ENCODE measurements at regions not wholly inside any gene's neighbourhood (a gene's known extent, or its start where the extent isn't known, plus 50 kb on each side); places are given as distances from the start of the nearest gene placed in this dataset.
A peak's percentile ranks its signal among the peaks of the same experiment; 100 is the strongest.

GRCh38 chr19:31992750-31993149, 352.7 kb upstream of the ZNF507 start:
- DNase-seq: no peak

DNA sequence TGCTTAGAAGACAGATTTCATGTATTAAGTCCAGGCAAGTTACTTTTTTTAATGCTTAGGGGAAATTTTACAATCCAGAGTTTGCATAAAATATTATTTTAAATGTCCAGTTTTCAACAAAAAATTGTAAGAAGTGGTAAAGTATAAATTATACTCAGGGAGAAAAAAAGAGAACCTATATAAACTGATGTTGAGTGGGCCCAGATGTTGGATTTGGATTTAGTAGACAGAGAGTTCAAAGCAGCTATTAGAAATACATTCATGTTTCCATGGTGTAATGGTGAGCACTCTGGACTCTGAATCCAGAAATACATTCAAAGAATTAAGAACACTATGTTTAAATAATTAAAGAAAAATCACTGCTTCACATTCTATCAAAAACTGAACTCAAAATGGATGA, 349.9 kb upstream of the ZNF507 start:
- no peak for DNase-seq

GRCh38 chr19:32010071-32010470, 335.3 kb upstream of the ZNF507 start:
- DNase-seq: no peak

- DNase-seq: no peak
Observed at GRCh38 chr19:32012206-32012605, 333.2 kb upstream of the ZNF507 start.

GRCh38 chr19:32012886-32013631, 332.4 kb upstream of the ZNF507 start:
- no peak for DNase-seq

DNA sequence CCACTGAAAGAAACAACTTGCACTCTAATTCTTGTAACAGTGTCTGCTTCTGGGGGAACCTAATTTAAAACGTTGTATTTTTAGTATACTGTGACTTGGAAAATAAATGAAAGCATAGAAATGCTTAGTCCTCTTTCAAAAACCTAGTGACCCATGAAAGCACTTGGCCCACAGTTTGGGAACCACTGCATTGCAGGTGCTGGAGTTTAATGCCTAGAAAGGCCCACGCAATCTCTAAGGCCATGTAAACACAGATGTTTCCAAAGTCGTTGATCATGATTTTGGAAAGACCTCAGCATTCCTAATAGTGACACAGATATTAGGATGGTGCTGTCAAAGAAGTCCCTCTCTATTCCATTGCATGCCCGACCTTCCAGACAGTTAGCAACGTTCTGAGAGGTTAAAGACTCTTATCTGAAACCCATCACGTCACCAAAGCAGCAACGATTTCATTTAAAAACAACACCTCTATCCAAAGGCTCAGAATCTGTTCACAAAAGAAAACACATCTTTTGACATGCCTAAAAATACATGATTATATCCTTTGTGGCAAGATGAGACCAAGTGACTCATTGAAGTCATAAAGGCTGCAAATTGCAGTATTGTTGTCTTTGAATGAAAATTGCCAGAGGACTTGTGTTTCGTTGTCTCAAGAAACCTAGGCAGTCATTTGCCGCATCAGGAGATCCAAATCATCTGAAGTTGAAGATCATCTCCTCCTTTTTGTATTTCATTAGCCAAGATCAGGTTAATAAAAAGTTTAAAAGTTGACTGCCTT, 328.0 kb upstream of the ZNF507 start:
- no peak for DNase-seq

DNA sequence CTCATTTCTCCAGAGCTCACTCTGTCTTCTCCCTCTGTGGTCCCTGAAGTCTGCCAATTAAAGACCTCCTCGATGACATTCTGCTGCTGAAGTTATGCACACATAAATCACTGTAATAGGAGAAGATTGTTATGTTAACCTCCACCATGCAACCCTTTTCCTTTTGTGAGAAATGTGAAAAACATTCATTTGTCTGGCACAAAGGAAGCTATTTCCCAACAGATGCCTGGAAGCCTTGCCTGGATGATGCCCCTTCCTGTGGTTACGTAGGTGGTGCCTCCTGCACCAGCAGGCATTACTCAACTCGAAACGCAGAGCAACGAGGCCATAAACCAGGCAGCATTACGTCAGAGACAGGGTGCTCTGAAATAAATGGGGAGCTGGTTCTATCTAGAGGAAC, 327.4 kb upstream of the ZNF507 start:
- DNase-seq: peak in 1 of 2 donors; percentile 13

DNA sequence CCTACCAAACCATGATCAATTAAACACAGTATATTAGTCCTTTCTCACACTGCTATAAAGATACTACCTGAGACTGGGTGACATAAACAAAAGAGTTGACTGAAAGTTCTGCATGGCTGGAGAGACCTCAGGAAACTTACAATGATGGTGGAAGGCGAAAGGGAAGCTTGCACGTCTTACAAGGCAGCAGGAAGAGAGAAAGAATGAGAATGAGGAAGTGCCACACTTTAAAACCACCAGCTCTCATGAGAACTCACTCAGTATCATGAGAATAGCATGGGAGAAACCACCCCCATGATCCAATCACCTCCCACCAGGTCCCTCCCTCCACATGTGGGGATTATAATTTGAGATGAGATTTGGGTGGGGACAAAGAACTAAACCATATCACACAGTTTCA, 324.9 kb upstream of the ZNF507 start:
- no peak for DNase-seq

DNA sequence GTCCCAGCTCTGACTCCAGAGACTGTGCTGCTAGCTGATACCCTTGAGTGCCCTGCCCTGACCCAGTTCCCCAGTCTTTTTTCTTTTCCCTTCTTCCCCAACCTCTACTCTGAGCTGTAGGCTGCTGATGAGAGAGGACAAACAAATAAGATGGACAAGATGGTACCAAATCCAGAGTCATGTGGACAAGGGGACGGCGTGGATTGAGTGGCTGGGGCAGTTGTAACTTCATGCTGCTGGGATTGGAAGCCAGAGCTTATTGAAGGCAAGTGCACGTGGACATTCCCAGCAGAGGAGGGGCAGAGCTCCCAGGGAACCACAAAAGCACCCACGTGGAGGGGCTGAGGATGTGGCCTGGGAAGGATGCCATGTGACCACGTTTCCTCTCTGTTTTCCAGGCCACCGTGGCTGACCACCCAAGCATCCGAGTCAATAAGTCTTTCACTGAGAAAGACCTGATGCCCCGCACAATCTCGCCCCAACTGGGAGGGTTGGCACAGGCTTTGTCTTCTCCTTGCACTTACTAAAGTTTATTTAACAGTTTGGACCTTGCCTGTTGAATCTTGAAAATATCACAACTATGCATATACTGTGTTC, 323.3 kb upstream of the ZNF507 start:
- DNase-seq: no peak

GRCh38 chr19:32022731-32023563, 322.5 kb upstream of the ZNF507 start:
- DNase-seq: no peak

DNA sequence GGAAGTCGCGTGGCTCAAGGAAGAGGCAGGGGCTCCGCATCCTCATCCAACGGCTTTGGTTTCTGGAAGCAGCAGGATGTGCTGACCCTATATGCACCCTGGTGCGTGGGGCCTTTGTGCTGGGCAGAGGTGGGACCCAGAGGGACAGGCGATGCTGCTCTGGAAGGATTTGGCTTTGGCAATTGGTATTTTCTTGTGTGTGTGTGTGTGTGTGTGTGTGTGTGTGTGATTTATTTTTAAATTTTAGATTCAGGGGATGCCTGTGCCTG, 321.9 kb upstream of the ZNF507 start:
- no peak for DNase-seq

- no peak for DNase-seq
Observed at GRCh38 chr19:32029235-32029634, 316.2 kb upstream of the ZNF507 start.

DNA sequence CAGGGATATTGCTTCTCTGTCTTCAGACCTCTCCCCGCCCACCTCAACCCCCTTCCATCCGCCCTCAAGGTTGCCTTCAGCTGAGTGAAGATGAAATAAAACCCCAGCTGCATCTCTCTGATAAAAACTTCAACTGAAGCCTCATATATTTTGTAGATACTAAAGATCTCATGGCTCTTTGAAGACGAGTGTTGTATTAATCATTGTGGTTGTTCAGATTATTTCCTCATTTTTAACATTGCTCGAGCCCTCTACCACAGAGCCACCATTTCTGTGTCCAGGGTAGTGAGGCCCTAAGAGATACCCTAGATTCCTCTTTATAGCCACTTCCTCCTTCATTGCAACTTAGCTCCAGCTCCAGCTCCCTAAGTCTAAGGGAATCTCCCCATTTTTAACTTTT, 312.8 kb upstream of the ZNF507 start:
- no peak for DNase-seq

- DNase-seq: no peak
Observed at GRCh38 chr19:32035626-32036025, 309.8 kb upstream of the ZNF507 start.

DNA sequence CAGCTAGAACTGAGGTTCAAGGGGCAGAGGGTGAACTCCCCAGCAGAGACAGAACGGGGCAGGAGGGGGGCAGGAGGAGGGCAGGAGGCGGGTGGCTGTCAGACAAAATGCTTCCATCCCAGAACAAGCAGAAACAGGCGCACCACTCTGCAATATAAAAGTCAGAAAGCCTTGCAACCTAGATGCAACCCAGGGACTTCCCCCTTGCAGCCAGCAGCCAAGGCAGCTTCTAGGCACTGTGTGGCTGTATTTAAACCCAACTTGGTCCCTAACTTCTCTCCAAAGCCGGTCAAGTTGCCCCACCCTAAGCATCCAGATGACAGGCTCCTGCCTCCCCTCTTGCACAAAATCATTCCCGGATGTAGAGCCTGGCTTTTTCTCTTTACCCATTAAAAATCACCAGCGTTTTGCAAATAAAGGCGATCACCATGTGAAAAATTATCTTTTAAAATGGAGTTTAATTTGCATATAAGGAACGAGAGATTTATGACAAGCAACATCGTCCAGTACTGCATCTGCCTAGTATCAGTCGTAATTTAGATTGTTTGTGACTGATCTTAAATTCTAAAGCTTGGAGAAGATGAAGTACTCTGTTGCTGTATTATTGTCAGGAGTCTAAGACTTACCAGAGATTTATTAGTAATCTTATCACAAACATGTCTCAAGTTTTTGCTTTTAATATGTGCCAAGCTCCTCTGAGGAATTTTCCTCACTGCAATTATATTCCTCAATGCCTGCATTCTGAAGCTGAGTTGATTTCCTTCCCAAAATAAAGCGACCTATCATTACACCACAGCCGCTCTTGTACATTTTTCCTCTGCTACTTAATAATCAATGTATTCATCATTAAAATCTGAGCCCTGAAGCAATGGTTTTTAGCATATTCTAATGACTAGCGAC, 307.1 kb upstream of the ZNF507 start:
- no peak for DNase-seq

DNA sequence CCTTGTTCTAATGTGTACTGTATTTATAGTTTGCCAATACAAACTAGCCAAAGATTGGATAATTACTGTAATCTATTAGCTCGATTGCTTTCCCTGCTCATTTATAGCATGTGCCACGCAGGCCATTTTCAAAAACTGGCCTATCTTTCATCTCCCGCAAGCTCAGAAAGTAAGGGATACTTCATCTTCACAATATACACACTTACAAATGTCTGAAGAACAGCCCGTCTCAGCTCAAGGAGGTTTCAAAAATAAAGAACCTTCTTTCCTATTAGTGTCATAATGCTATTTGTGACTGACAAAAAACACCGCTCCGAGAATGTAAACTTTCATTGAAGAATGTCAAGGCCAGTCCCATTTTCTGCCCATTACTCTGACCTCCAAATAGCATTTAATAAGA, 306.4 kb upstream of the ZNF507 start:
- DNase-seq: no peak

DNA sequence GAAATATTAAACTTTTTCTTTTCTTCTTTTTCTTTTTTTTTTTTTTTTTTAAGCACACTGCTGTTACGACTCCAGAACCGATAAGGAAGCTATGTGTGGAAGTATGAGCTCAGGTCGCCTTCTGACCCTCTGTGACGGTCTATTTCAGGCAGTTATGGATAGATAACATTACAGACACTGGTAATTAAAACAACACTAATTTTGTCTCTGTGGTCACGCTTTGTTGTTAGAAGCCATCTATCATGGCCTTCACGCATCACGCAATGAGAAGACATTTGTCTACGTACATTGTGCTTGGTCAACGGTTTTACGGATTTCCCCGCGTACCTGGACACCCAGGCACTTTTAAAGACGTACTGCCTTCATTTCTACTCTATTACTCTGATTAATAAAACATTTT, 306.0 kb upstream of the ZNF507 start:
- no peak for DNase-seq

- DNase-seq: no peak
Observed at GRCh38 chr19:32040236-32040635, 305.2 kb upstream of the ZNF507 start.

- DNase-seq: peak; percentile 16 to 52
Observed at GRCh38 chr19:32041681-32042292, 303.6 kb upstream of the ZNF507 start.

DNA sequence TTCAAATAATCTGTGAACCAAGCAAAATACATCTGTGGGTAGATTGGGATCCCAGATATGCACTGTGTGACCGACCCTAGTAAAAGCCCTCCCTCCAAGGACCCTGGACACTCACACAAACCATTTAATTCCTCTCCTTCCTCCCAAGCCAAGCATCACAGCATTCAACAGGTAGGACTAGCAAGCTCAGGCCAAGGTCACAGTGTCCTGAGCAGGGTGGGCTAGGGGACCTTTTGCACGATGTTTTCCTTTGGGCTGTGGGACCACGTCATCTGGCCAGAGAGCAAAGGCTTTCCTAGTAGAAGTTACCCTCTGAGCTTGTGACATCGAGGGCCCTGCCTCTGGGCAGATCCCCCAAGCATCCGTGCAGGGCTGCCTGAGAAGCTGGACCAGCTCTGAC, 297.6 kb upstream of the ZNF507 start:
- DNase-seq: no peak

DNA sequence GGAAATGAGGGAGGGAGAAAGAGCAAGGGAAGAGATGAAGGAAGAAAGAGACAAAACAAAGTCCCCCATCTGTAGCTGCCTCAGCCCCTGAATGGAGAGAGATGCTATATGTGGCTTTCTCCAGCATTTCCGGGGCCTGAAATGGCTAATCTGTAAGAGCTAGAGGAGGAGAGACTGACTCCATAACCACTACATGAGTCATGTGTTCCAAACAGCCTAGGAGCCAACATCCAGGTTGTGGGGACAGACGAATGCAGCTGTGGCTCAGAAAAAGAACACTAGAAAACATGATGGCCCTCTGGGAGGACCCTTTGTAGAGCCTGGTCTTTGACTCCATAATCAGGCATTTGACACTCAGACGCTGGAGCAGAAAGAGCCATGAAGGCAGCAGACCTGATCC, 292.0 kb upstream of the ZNF507 start:
- DNase-seq: no peak

DNA sequence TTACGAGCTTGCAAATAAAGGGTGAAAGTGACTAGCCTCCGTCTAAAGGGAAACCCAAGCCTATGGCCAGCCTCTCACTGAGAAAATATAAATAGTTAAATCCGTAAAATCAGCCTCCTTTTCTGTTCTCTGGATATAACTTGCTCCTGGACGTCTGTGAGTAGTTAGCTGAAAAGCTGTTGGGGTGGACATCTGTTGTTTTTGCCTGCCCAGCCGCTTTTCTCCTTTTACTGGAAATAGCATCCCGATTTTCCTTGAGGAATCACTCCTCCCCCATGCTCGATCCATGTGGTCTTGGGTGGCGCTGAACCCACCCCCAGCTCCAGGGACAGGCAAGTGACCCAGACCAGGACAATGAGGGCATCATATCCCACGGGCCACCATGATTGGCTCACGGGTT, 291.5 kb upstream of the ZNF507 start:
- no peak for DNase-seq

Data from inflammatory macrophage (primary cell).